HFF-Myc (cell line): ENCODE measurements at regions not wholly inside any gene's neighbourhood (a gene's known extent, or its start where the extent isn't known, plus 50 kb on each side); places are given as distances from the start of the nearest gene placed in this dataset.

ENCODE experiments used
- DNase-seq: peaks from one replicate; pipeline ENCODE4 v3.0.0-alpha.2; 2011; ENCODE audit warnings: low read depth; ENCODE audit errors: extremely low read depth
- H3K4me3 ChIP-seq: replicated peaks from 2 replicates; pipeline ENCODE4 v1.5.1; 2011; ENCODE audit warnings: low read depth, mild to moderate bottlenecking, control low read depth, low read length
- CTCF ChIP-seq: IDR thresholded peaks from 2 replicates; pipeline ENCODE4 v1.5.1; 2012; ENCODE audit warnings: mild to moderate bottlenecking, low read depth, low read length, control low read depth; ENCODE audit errors: missing control alignments

- no peak for TF ChIP-seq CTCF
- H3K4me3 ChIP-seq, result no peak overlapping the region
- DNase-seq, result no peak
Measured at GRCh38 chr3:156760333-156760732, 65.8 kb upstream of the LEKR1 start.

GRCh38 chr3:156761007-156761406, 65.1 kb upstream of the LEKR1 start:
- H3K4me3 ChIP-seq, result no peak overlapping the region
- DNase-seq, result no peak
- TF ChIP-seq CTCF, result no peak

- no peak for TF ChIP-seq CTCF
- DNase-seq, result no peak
- H3K4me3 ChIP-seq, result no peak overlapping the region
Measured at GRCh38 chr3:156761713-156762451, 64.3 kb upstream of the LEKR1 start.

- TF ChIP-seq CTCF, result no peak
- DNase-seq, result peak; percentile 93
- no peak overlapping the region for H3K4me3 ChIP-seq
Measured at GRCh38 chr3:156762631-156763185, 63.4 kb upstream of the LEKR1 start.

GRCh38 chr3:156763386-156763785, 62.8 kb upstream of the LEKR1 start:
- DNase-seq, result no peak
- no peak overlapping the region for H3K4me3 ChIP-seq
- no peak for TF ChIP-seq CTCF

GRCh38 chr3:156763931-156764720, 62.0 kb upstream of the LEKR1 start:
- no peak for TF ChIP-seq CTCF
- H3K4me3 ChIP-seq, result no peak overlapping the region
- DNase-seq, result no peak
